NB4 (cell line): ENCODE measurements at regions not wholly inside any gene's neighbourhood (a gene's known extent, or its start where the extent isn't known, plus 50 kb on each side); places are given as distances from the start of the nearest gene placed in this dataset.

ENCODE experiments used
- DNase-seq: peaks from one replicate; pipeline ENCODE4 v3.0.0; 2010; ENCODE audit warnings: low read depth
- H3K4me3 ChIP-seq: one replicate; pipeline ENCODE4 v1.5.1; 2011; ENCODE audit warnings: mild to moderate bottlenecking, low read depth, low read length, moderate library complexity
- MYC ChIP-seq: IDR thresholded peaks from 2 replicates; pipeline ENCODE4 v1.6.1; 2011; ENCODE audit warnings: low read depth, low read length
- POLR2A ChIP-seq: IDR thresholded peaks from 2 replicates; pipeline ENCODE4 v1.6.1; 2011; ENCODE audit warnings: mild to moderate bottlenecking; ENCODE audit not compliant: insufficient read length; ENCODE audit errors: extremely low read depth
- TF ChIP-seq, protein P1 (sequence below): IDR thresholded peaks from 2 replicates; pipeline ENCODE4 v1.6.1; 2011; ENCODE audit warnings: low read depth, low read length
- TF ChIP-seq, protein P2 (sequence below): IDR thresholded peaks from one replicate; pipeline ENCODE4 v1.5.1; 2012; ENCODE audit warnings: low read depth, low read length

DNA sequence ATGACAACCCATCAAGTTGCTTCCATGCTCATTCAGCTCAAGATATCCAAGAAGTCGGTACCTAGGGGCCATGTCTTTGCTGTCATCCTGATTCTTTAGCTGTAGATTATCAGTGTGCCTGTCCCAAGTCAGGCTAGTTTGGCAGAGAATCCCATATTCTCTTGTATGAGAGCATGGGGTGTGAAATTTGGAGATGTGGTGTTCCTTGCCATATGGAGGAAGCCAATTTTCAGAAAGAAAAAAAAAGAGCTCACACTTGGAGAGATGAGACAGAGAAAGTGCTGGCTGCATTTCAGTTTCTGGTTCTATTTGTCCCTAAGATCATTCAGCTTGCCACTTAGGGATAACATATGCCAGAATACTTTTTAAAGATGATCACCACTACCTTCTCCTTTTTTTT is 52.3 kb upstream of the SLC4A7 start:
- H3K4me3 ChIP-seq, result no peak overlapping the region
- DNase-seq, result no peak
- TF ChIP-seq, protein P1, sequence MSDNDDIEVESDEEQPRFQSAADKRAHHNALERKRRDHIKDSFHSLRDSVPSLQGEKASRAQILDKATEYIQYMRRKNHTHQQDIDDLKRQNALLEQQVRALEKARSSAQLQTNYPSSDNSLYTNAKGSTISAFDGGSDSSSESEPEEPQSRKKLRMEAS, result no peak
- no peak for TF ChIP-seq POLR2A
- no peak for TF ChIP-seq MYC
- TF ChIP-seq, protein P2, sequence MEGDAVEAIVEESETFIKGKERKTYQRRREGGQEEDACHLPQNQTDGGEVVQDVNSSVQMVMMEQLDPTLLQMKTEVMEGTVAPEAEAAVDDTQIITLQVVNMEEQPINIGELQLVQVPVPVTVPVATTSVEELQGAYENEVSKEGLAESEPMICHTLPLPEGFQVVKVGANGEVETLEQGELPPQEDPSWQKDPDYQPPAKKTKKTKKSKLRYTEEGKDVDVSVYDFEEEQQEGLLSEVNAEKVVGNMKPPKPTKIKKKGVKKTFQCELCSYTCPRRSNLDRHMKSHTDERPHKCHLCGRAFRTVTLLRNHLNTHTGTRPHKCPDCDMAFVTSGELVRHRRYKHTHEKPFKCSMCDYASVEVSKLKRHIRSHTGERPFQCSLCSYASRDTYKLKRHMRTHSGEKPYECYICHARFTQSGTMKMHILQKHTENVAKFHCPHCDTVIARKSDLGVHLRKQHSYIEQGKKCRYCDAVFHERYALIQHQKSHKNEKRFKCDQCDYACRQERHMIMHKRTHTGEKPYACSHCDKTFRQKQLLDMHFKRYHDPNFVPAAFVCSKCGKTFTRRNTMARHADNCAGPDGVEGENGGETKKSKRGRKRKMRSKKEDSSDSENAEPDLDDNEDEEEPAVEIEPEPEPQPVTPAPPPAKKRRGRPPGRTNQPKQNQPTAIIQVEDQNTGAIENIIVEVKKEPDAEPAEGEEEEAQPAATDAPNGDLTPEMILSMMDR, result no peak

DNA sequence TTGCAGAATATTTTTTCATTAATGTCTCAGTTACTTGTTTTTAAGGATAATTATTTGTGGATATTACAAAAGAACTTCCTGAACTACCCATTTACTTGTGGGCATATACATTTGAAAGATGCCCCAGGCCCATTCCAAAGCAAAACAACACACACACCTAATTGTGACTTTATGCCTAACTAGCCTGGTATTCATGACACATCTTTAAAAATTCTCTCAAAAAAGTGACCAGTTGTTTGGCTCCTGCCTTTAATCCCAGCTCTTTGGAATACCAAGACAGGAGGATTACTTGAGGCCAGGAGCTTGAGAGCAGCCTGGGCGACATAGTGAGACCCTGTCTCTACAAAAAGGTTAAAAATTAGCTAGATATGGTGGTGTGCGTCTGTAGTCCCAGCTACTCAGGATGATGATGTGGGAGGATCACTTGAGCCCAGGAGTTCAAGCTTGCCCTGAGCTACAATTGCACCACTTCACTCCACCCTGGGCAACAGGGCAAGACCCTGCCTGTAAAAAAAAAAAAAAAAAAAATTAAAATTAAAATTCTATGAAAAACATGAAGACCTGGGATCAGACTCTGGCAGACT is 51.7 kb upstream of the SLC4A7 start:
- TF ChIP-seq, protein P2, result no peak
- TF ChIP-seq, protein P1, result no peak
- TF ChIP-seq MYC (no peak), POLR2A (no peak)
- no peak for DNase-seq
- H3K4me3 ChIP-seq, result no peak overlapping the region

DNA sequence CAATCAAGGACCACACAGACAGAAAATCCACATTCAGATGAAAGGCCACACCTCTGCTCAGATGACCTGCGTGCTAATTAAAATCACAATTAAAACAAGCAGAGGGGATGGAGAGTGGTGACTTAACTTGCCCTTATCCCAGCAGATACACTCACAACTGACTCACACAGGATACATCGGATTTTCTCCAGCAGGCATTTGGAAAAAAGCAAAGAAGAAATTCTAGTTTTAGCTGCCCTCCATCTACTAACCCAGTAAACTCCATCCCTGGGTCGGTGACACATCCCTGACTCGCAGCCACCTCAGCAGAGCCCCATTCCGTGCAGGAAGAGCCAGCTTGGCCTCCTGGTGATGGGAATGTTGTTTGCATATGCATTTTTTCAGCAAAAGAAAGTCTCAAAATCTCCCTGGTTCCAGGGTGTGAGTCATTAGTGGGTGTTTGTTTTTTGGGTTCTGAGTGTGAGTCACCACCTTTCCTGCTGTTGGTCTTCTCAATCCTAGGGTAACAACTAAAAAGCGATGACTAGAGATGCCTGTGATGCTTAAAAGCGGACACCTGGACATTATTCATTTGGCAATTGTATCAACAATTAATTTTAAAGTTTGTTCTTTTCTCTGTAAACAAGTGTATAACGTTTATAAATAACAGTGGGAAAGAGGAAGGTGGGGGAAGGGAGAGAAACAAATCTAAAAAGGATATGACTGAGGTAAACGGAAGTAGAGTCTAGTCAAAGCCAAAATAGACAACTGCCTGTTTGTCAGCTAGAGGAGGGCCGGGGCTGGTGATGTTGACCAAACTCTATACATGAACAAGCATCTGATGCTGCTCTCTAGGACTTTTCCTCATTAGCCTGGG is 49.8 kb upstream of the SLC4A7 start:
- TF ChIP-seq MYC, result no peak
- no peak for TF ChIP-seq POLR2A
- TF ChIP-seq, protein P2, result no peak
- TF ChIP-seq, protein P1, result no peak
- DNase-seq, result peak; percentile 44
- no peak overlapping the region for H3K4me3 ChIP-seq
